Fibroblast of skin of left quadriceps (primary cell): ENCODE measurements at regions not wholly inside any gene's neighbourhood (a gene's known extent, or its start where the extent isn't known, plus 50 kb on each side); places are given as distances from the start of the nearest gene placed in this dataset.

Source experiments
- DNase-seq, 2 experiments: peaks; one replicate each; pipeline ENCODE4 v3.0.0-alpha.2; 2013; ENCODE audit warnings: low read depth in 2 of 2

- no peak for DNase-seq
Measured at GRCh38 chr2:120936476-120937334, 201.0 kb downstream of the GLI2 start.

GRCh38 chr2:120937686-120938044 lies 202.0 kb downstream of the GLI2 start:
- peak in 1 of 2 experiments; percentile 67 for DNase-seq

- DNase-seq = no peak
Measured at GRCh38 chr2:120938045-120938771, 202.5 kb downstream of the GLI2 start.

GRCh38 chr2:120939595-120940318 lies 204.1 kb downstream of the GLI2 start:
- peak in 1 of 2 experiments; percentile 56 for DNase-seq

- no peak for DNase-seq
Measured at GRCh38 chr2:120940319-120940696, 204.6 kb downstream of the GLI2 start.

- DNase-seq = no peak
Measured at GRCh38 chr2:120940726-120941256, 205.1 kb downstream of the GLI2 start.

- no peak for DNase-seq
Measured at GRCh38 chr2:120941571-120942120, 206.0 kb downstream of the GLI2 start.

- no peak for DNase-seq
Measured at GRCh38 chr2:120942658-120943057, 207.0 kb downstream of the GLI2 start.

- DNase-seq = no peak
Measured at GRCh38 chr2:120943403-120944034, 207.9 kb downstream of the GLI2 start.

- no peak for DNase-seq
Measured at GRCh38 chr2:120944575-120944974, 208.9 kb downstream of the GLI2 start.

GRCh38 chr2:120945091-120945490 lies 209.4 kb downstream of the GLI2 start:
- DNase-seq = no peak

- no peak for DNase-seq
Measured at GRCh38 chr2:120945832-120946499, 210.3 kb downstream of the GLI2 start.

GRCh38 chr2:120947327-120947726 lies 211.7 kb downstream of the GLI2 start:
- no peak for DNase-seq

- no peak for DNase-seq
Measured at GRCh38 chr2:120947982-120948661, 212.5 kb downstream of the GLI2 start.

GRCh38 chr2:120948662-120949011 lies 213.0 kb downstream of the GLI2 start:
- no peak for DNase-seq

- no peak for DNase-seq
Measured at GRCh38 chr2:120949027-120949956, 213.6 kb downstream of the GLI2 start.

- no peak for DNase-seq
Measured at GRCh38 chr2:120949957-120950590, 214.4 kb downstream of the GLI2 start.

- no peak for DNase-seq
Measured at GRCh38 chr2:120951693-120952092, 216.0 kb downstream of the GLI2 start.

- DNase-seq = peak; percentile 60 to 62
Measured at GRCh38 chr2:120952318-120952717, 216.7 kb downstream of the GLI2 start.
